ENCODE measurements at regions not wholly inside any gene's neighbourhood (a gene's known extent, or its start where the extent isn't known, plus 50 kb on each side); places are given as distances from the start of the nearest gene placed in this dataset.

GRCh38 chr1:185661971-185662370 is 72.2 kb upstream of the HMCN1 start:
- H3K79me2 ChIP-seq (ENCODE audit: control insufficient read depth, insufficient read depth, low read length): no peaks in the 10 kb centered on the region
- no peak overlapping the region for H3K4me2 ChIP-seq (ENCODE audit: insufficient read depth, low read length)
- POLR2A ChIA-PET: no interaction called here
- H3K9me3 ChIP-seq (replicated peaks; ENCODE audit: control insufficient read depth, insufficient read depth, low read length): no peaks in the 10 kb centered on the region
- FAIRE-seq: no peak
- no peak overlapping the region for H3K27ac ChIP-seq (ENCODE audit: insufficient read depth, low read depth, low read length)
- no peaks in the 10 kb centered on the region for H3K27me3 ChIP-seq (ENCODE audit: control insufficient read depth in 2 of 2, insufficient read depth in 2 of 2, low read length in 2 of 2)
- no TSS peak for BruUV-seq (replicated peaks)
- dilution Hi-C loops (cut with MboI; ENCODE audit: extremely low pct_ligation_motif_present, low sequenced_read_pairs): no loop called here
- DNase-seq (ENCODE audit: low read depth, low spot score): no peak
- H3K4me1 ChIP-seq (ENCODE audit: control insufficient read depth, extremely low read depth, insufficient read depth, low read length): no peaks in the 10 kb centered on the region
- H3K36me3 ChIP-seq (ENCODE audit: control insufficient read depth in 2 of 2, extremely low read depth in 1 of 2, insufficient read depth in 2 of 2, low read length in 2 of 2): no peaks in the 10 kb centered on the region
- no peaks in the 10 kb centered on the region for H3K9me1 ChIP-seq (replicated peaks; ENCODE audit: control insufficient read depth, extremely low read depth, insufficient read depth, low read length)
- H2AFZ ChIP-seq (ENCODE audit: low read depth, low read length): no peak overlapping the region
- CTCF ChIA-PET: interaction anchor here (1.1 to 3.0 kb wide), 3 partner anchors 10 to 19 kb away, joined by 3 to 10 read pairs (median 5); no protein-coding TSS in a partner anchor
- no peaks in the 10 kb centered on the region for H4K20me1 ChIP-seq (replicated peaks; ENCODE audit: control insufficient read depth, extremely low read depth, insufficient read depth, low read length)
- no peak overlapping the region for H3K4me3 ChIP-seq (replicated peaks in 1 of 3; ENCODE audit: insufficient read depth in 1 of 3, low read depth in 1 of 3, low read length in 3 of 3)
- TF ChIP-seq POLR2AphosphoS5 (IDR thresholded peaks at IDR 0.05; ENCODE audit: insufficient read depth, low read depth, low read length) (no peak), FOS (IDR thresholded peaks at IDR 0.05; ENCODE audit: borderline replicate concordance, insufficient read depth, low read length) (no peak), POLR2A (IDR thresholded peaks at IDR 0.05; ENCODE audit: low read depth, low read length) (no peak), CTCF (IDR thresholded peaks at IDR 0.05; ENCODE audit: extremely low read depth in 1 of 2, insufficient read depth in 1 of 2, low read depth in 1 of 2, low read length in 2 of 2) (no peak), MAX (IDR thresholded peaks at IDR 0.05; ENCODE audit: insufficient read depth, insufficient read length) (no peak), JUN (IDR thresholded peaks at IDR 0.05; ENCODE audit: borderline replicate concordance, insufficient read depth, insufficient read length, low read depth) (no peak), MYC (IDR thresholded peaks at IDR 0.05; ENCODE audit: low read depth, low read length) (no peak), GATA2 (IDR thresholded peaks at IDR 0.05; ENCODE audit: insufficient read depth, insufficient read length, low read depth, low read length) (no peak), EZH2 (IDR thresholded peaks at IDR 0.05; ENCODE audit: borderline replicate concordance, low read depth, low read length, severe bottlenecking) (no peak)
- intact Hi-C loops (cut with micrococcal nuclease): no loop called here
- H3K9ac ChIP-seq (replicated peaks; ENCODE audit: extremely low read depth, insufficient read depth, low read length): no peak overlapping the region

All from endothelial cell of umbilical vein (primary cell).